GF-D8 (cell line): ENCODE measurements at regions not wholly inside any gene's neighbourhood (a gene's known extent, or its start where the extent isn't known, plus 50 kb on each side); places are given as distances from the start of the nearest gene placed in this dataset.
A peak's percentile ranks its signal among the peaks of the same experiment; 100 is the strongest.
"Not testable (repeated sequence)": the region's sequence is repeated elsewhere in the genome, so short reads cannot be mapped to it uniquely, and the experiment has no call there.

Experiments
- DNase-seq: peaks from one replicate; lab custom pipeline; 2025; lab: John Stamatoyannopoulos, UW

GRCh38 chr1:172717722-172718465, 59.0 kb downstream of the FASLG start:
- no peak for DNase-seq

GRCh38 chr1:172719066-172719627, 60.2 kb downstream of the FASLG start:
- no peak for DNase-seq

GRCh38 chr1:172719694-172720138, 60.8 kb downstream of the FASLG start:
- no peak for DNase-seq

GRCh38 chr1:172720339-172720738, 61.4 kb downstream of the FASLG start:
- DNase-seq = no peak

GRCh38 chr1:172723251-172723650, 64.3 kb downstream of the FASLG start:
- no peak for DNase-seq

- DNase-seq = no peak
Measured at GRCh38 chr1:172724232-172724631, 65.3 kb downstream of the FASLG start.

GRCh38 chr1:172724765-172725613, 66.1 kb downstream of the FASLG start:
- DNase-seq = no peak

- DNase-seq = no peak
Measured at GRCh38 chr1:172726740-172727139, 67.8 kb downstream of the FASLG start.

GRCh38 chr1:172727275-172727857, 68.5 kb downstream of the FASLG start:
- no peak for DNase-seq

- DNase-seq = peak; percentile 36
Measured at GRCh38 chr1:172727956-172728603, 69.2 kb downstream of the FASLG start.

- DNase-seq = not testable (repeated sequence)
Measured at GRCh38 chr1:172728705-172729104, 69.8 kb downstream of the FASLG start.

GRCh38 chr1:172732427-172732826, 73.5 kb downstream of the FASLG start:
- no peak for DNase-seq

GRCh38 chr1:172733815-172734214, 74.9 kb downstream of the FASLG start:
- DNase-seq = no peak

GRCh38 chr1:172738389-172738788, 79.5 kb downstream of the FASLG start:
- no peak for DNase-seq

- no peak for DNase-seq
Measured at GRCh38 chr1:172742599-172743500, 83.9 kb downstream of the FASLG start.

GRCh38 chr1:172745014-172745413, 86.1 kb downstream of the FASLG start:
- DNase-seq = no peak

GRCh38 chr1:172746091-172746949, 87.4 kb downstream of the FASLG start:
- DNase-seq = peak; percentile 44

GRCh38 chr1:172748201-172748600, 89.3 kb downstream of the FASLG start:
- DNase-seq = no peak

- no peak for DNase-seq
Measured at GRCh38 chr1:172751683-172752082, 92.8 kb downstream of the FASLG start.

GRCh38 chr1:172753964-172754363, 95.1 kb downstream of the FASLG start:
- no peak for DNase-seq
